Cardiac muscle cell (in vitro differentiated cells and primary cell): ENCODE measurements at regions not wholly inside any gene's neighbourhood (a gene's known extent, or its start where the extent isn't known, plus 50 kb on each side); places are given as distances from the start of the nearest gene placed in this dataset.

Source experiments
- DNase-seq, 2 donors: peaks; one replicate each; pipeline versions ENCODE4 v3.0.0 to v3.0.0-alpha.2; 2010 to 2017; ENCODE audit warnings: low read depth in 1 of 2, low spot score in 1 of 2
- H3K27ac ChIP-seq: fragments of 200-600 bp; sonication (generic); 2 replicates; pipeline ENCODE4 v1.5.1; 2016
- H3K27me3 ChIP-seq: fragments of 200-600 bp; sonication (generic); 2 replicates; pipeline ENCODE4 v1.6.0; 2016; ENCODE audit warnings: control low read depth
- H3K36me3 ChIP-seq: fragments of 200-600 bp; sonication (generic); 2 replicates; pipeline ENCODE4 v1.5.1; 2016; ENCODE audit warnings: control low read depth
- H3K4me1 ChIP-seq: fragments of 200-600 bp; sonication (generic); 2 replicates; pipeline ENCODE4 v1.8.1; 2017; ENCODE audit warnings: low read depth, mild to moderate bottlenecking, mixed run types
- H3K4me3 ChIP-seq: fragments of 200-600 bp; sonication (generic); 2 replicates; pipeline ENCODE4 v1.5.1; 2016; ENCODE audit warnings: mild to moderate bottlenecking
- H3K9me3 ChIP-seq: fragments of 200-600 bp; sonication (generic); 2 replicates; pipeline ENCODE4 v1.5.1; 2017; ENCODE audit warnings: low read depth, mild to moderate bottlenecking, control low read depth
- TF ChIP-seq, protein P1 (sequence below): IDR thresholded peaks from 2 replicates; pipeline ENCODE4 v1.5.1; 2012; ENCODE audit warnings: low read depth, mild to moderate bottlenecking, low read length

DNA sequence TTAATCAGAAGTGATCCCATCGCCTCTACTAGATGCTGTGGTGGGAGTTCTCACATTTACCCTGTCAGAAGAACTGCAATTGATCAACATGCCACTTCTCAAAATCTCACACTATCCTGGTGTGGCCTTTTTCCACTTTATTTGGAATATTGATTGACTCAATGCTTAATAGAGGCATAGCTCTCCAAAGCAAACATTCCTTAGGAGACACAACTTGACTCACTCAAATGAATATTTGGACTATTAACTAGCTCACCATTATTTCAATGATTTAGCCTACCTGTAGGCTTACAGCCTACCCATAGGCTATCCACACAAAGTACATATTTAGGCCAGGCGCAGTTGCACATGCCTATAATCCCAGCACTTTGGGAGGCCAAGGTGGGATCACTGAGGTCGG, 186.5 kb downstream of the KLHL28 start:
- H3K4me3 ChIP-seq = no peak overlapping the region
- H3K36me3 ChIP-seq = no peaks in the 10 kb centered on the region
- no peak for DNase-seq
- no peak overlapping the region for H3K27ac ChIP-seq
- TF ChIP-seq, protein P1, sequence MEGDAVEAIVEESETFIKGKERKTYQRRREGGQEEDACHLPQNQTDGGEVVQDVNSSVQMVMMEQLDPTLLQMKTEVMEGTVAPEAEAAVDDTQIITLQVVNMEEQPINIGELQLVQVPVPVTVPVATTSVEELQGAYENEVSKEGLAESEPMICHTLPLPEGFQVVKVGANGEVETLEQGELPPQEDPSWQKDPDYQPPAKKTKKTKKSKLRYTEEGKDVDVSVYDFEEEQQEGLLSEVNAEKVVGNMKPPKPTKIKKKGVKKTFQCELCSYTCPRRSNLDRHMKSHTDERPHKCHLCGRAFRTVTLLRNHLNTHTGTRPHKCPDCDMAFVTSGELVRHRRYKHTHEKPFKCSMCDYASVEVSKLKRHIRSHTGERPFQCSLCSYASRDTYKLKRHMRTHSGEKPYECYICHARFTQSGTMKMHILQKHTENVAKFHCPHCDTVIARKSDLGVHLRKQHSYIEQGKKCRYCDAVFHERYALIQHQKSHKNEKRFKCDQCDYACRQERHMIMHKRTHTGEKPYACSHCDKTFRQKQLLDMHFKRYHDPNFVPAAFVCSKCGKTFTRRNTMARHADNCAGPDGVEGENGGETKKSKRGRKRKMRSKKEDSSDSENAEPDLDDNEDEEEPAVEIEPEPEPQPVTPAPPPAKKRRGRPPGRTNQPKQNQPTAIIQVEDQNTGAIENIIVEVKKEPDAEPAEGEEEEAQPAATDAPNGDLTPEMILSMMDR = no peak
- H3K9me3 ChIP-seq = no peaks in the 10 kb centered on the region
- no peaks in the 10 kb centered on the region for H3K4me1 ChIP-seq
- H3K27me3 ChIP-seq = no peaks in the 10 kb centered on the region

DNA sequence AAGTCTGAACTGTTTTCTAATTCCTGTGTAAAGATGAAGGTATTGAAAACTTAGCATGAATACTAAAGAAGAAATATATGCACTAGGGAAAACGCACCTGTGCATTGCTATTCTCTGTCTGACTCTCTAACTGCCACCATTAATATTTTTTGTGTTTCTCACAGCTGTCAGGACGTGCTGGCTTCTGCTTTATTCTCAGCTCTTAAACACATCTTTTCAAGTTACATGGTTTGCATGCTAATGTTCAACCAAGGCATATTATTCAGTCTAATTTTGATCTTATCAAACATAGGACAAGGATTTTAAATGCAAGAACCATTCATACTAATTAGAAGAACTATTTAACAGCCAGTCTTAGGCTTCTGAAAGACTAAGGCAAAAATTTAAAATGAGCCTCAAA, 187.4 kb downstream of the KLHL28 start:
- TF ChIP-seq, protein P1 = no peak
- H3K27me3 ChIP-seq = no peaks in the 10 kb centered on the region
- no peak overlapping the region for H3K27ac ChIP-seq
- no peaks in the 10 kb centered on the region for H3K36me3 ChIP-seq
- DNase-seq = no peak
- H3K9me3 ChIP-seq = no peaks in the 10 kb centered on the region
- no peak overlapping the region for H3K4me3 ChIP-seq
- no peaks in the 10 kb centered on the region for H3K4me1 ChIP-seq

DNA sequence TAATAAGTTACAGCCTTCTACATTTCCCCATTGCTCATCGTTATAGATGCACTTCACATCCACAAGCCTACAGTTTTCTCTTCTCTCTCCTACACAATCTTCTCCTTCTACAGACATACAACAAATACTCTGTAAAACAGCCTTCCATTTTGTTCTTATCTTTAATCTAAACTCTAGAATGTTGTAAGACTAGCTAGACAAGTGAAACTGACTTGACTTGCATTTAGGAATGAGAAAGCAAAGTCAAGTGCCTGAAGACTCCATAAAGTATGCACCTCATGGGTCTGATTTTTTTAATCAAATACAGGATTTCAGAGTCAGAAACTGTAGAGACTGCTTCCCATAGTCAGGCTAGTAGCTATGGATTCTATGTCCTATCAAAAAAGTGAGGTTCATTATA, 190.3 kb downstream of the KLHL28 start:
- H3K4me1 ChIP-seq = no peaks in the 10 kb centered on the region
- H3K27ac ChIP-seq = no peak overlapping the region
- TF ChIP-seq, protein P1 = no peak
- no peaks in the 10 kb centered on the region for H3K36me3 ChIP-seq
- no peaks in the 10 kb centered on the region for H3K9me3 ChIP-seq
- no peaks in the 10 kb centered on the region for H3K27me3 ChIP-seq
- H3K4me3 ChIP-seq = no peak overlapping the region
- DNase-seq = no peak

DNA sequence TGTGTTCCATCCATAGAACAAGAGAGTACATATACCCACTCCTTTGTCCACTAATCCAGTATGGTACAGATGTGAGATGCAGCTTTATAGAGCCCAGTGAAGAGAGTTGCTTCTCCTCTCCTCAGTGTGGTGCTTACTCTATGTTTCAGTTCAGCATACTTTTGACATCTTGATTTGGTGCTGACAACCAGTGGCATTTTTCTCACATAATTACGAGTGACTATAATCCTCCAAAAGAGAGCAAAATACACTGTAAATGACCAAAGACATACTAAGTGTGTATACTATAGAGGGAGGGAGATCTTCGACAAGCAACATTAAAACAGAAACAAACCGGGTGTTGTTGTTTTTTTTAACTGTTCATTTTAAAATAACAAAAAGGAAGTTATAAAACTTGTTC, 191.5 kb downstream of the KLHL28 start:
- DNase-seq = no peak
- TF ChIP-seq, protein P1 = no peak
- Histone ChIP-seq H3K27ac (no peak overlapping the region), H3K4me1 (no peaks in the 10 kb centered on the region), H3K4me3 (no peak overlapping the region), H3K36me3 (no peaks in the 10 kb centered on the region), H3K27me3 (no peaks in the 10 kb centered on the region), H3K9me3 (no peaks in the 10 kb centered on the region)

DNA sequence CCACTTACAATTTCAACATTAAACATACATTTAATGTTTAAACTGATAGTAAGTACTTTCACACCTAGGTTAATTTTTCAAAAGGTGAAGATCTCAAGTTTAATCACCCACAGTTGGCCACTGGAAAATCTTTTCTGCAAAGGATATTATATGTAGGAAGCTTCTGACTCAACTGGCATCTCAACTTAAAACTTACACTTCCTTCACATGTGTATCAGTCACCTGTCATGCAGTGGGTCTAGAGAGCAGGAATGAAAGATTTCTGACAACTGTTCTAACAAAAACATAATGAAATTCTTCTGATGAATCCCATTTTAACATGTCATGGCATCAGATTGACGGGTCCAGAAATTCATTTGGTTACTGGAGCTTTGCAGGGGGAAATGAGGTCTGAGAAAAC, 192.8 kb downstream of the KLHL28 start:
- Histone ChIP-seq H3K4me3 (no peak overlapping the region), H3K4me1 (no peaks in the 10 kb centered on the region)
- TF ChIP-seq, protein P1 = no peak

DNA sequence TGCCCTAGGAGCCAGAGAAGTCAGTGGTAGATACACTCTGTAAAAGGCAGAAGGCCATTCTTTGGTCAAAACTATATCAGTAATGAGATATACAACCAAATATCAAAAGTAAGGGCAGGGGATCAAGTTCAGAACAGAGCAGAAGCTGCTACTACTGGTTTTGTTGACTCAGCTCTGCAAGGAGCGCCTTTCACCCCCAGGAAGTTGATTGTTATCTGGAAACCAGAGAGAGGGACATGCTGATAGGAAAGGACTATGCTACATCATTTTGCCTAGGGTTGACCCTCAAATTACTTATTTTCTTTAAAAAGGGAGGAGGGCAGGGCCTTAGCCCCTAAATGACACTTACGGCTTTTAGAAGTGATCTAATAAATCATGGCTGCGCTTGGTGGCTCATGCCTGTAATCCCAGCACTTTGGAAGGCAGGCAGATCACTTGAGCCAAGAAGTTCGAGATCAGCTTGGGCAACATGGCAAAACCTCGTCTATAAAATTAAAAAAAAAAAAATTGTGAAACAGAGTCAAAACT, 194.0 kb downstream of the KLHL28 start:
- DNase-seq = no peak
- no peaks in the 10 kb centered on the region for H3K9me3 ChIP-seq
- H3K4me1 ChIP-seq = no peaks in the 10 kb centered on the region
- TF ChIP-seq, protein P1 = no peak
- H3K36me3 ChIP-seq = no peaks in the 10 kb centered on the region
- no peak overlapping the region for H3K4me3 ChIP-seq
- no peaks in the 10 kb centered on the region for H3K27me3 ChIP-seq
- H3K27ac ChIP-seq = no peak overlapping the region

More for the DNA sequence above, 192.8 kb downstream of the KLHL28 start:
- Histone ChIP-seq H3K9me3 (no peaks in the 10 kb centered on the region), H3K27me3 (no peaks in the 10 kb centered on the region), H3K36me3 (no peaks in the 10 kb centered on the region), H3K27ac (no peak overlapping the region)
- DNase-seq = no peak
